Gastrocnemius medialis (tissue), 4 donors: ENCODE measurements at regions not wholly inside any gene's neighbourhood (a gene's known extent, or its start where the extent isn't known, plus 50 kb on each side); places are given as distances from the start of the nearest gene placed in this dataset.

Experiments
- POLR2A ChIP-seq, 2 donors: fragments of 450-650 bp; IDR thresholded peaks; one replicate each; pipeline ENCODE4 v1.6.1; 2017; ENCODE audit warnings: antibody characterized with exemption in 2 of 2, mild to moderate bottlenecking in 2 of 2, moderate library complexity in 2 of 2
- TF ChIP-seq, protein P1 (sequence below), 5 experiments: fragments of 450-650 bp in 3 of 5; fragments of 200-600 bp in 2 of 5; sonication (generic) in 2 of 5; IDR thresholded peaks in 4 of 5; conservative IDR thresholded peaks in 1 of 5; 1 replicate in 4 of 5; 2 replicates in 1 of 5; pipeline ENCODE4 v1.5.1; 2016 to 2019; ENCODE audit warnings: antibody characterized with exemption in 5 of 5, mild to moderate bottlenecking in 3 of 5, moderate library complexity in 3 of 5

DNA sequence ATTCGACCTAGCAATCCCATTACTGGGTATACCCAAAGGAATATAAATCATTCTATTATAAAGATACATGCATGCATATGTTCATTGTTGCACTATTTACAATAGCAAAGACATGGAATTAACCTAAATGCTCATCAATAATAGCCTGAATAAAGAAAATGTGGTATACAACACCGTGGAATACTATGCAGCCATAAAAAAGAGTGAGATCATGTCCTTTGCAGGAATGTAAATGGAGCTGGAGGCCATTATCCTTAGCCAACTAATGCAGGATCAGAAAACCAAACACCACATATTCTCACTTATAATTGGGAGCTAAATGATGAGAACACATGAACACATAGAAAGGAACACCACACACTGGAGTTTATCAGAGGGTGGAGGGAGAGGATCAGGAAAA, 69.5 kb upstream of the TNR start:
- TF ChIP-seq, protein P1, sequence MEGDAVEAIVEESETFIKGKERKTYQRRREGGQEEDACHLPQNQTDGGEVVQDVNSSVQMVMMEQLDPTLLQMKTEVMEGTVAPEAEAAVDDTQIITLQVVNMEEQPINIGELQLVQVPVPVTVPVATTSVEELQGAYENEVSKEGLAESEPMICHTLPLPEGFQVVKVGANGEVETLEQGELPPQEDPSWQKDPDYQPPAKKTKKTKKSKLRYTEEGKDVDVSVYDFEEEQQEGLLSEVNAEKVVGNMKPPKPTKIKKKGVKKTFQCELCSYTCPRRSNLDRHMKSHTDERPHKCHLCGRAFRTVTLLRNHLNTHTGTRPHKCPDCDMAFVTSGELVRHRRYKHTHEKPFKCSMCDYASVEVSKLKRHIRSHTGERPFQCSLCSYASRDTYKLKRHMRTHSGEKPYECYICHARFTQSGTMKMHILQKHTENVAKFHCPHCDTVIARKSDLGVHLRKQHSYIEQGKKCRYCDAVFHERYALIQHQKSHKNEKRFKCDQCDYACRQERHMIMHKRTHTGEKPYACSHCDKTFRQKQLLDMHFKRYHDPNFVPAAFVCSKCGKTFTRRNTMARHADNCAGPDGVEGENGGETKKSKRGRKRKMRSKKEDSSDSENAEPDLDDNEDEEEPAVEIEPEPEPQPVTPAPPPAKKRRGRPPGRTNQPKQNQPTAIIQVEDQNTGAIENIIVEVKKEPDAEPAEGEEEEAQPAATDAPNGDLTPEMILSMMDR (IDR thresholded peaks at IDR 0.05 in 4 of 5, conservative IDR thresholded peaks at IDR 0.05 in 1 of 5) = no peak
- no peak for TF ChIP-seq POLR2A (IDR thresholded peaks at IDR 0.05)
